Coronary artery (tissue), 2 donors: ENCODE measurements at regions not wholly inside any gene's neighbourhood (a gene's known extent, or its start where the extent isn't known, plus 50 kb on each side); places are given as distances from the start of the nearest gene placed in this dataset.
A peak's percentile ranks its signal among the peaks of the same experiment; 100 is the strongest.

Source experiments
- DNase-seq: peaks from one replicate; pipeline ENCODE4 v3.0.0-alpha.2; 2017; ENCODE audit warnings: low spot score
- H3K27ac ChIP-seq, 2 donors: fragments of 200-600 bp; sonication (generic); one replicate each; pipeline ENCODE4 v1.5.1; 2016 to 2019
- H3K4me3 ChIP-seq: fragments of 200-600 bp; sonication (generic); 2 replicates; pipeline ENCODE4 v1.5.1; 2016; ENCODE audit warnings: mild to moderate bottlenecking, moderate library complexity
- CTCF ChIP-seq: fragments of 200-600 bp; sonication (generic); IDR thresholded peaks from one replicate; pipeline ENCODE4 v1.5.1; 2019; ENCODE audit warnings: antibody characterized with exemption

GRCh38 chr17:83176623-83177583 lies 97.5 kb downstream of the METRNL start:
- no peak overlapping the region for H3K4me3 ChIP-seq
- DNase-seq: peak; percentile 68
- no peak for TF ChIP-seq CTCF
- H3K27ac ChIP-seq: no peak overlapping the region

- Histone ChIP-seq H3K4me3 (no peak overlapping the region), H3K27ac (no peak overlapping the region)
- DNase-seq: peak; percentile 64
- no peak for TF ChIP-seq CTCF
Measured at GRCh38 chr17:83177611-83178532, 98.5 kb downstream of the METRNL start.

- H3K4me3 ChIP-seq: no peak overlapping the region
- no peak for TF ChIP-seq CTCF
- peak overlapping the region in 1 of 2 donors; percentile 1 for H3K27ac ChIP-seq
- peak; percentile 68 for DNase-seq
Measured at GRCh38 chr17:83178533-83179304, 99.3 kb downstream of the METRNL start.

- DNase-seq: peak; percentile 68
- Histone ChIP-seq H3K27ac (no peak overlapping the region), H3K4me3 (no peak overlapping the region)
- TF ChIP-seq CTCF: no peak
Measured at GRCh38 chr17:83179374-83179773, 100.0 kb downstream of the METRNL start.

GRCh38 chr17:83179811-83180210 lies 100.4 kb downstream of the METRNL start:
- no peak for TF ChIP-seq CTCF
- no peak overlapping the region for H3K27ac ChIP-seq
- no peak for DNase-seq
- H3K4me3 ChIP-seq: no peak overlapping the region

- no peak overlapping the region for H3K27ac ChIP-seq
- no peak overlapping the region for H3K4me3 ChIP-seq
- peak; percentile 62 for DNase-seq
- TF ChIP-seq CTCF: no peak
Measured at GRCh38 chr17:83180264-83180995, 101.0 kb downstream of the METRNL start.
